Subcutaneous abdominal adipose tissue (tissue), 5 donors: ENCODE measurements at regions not wholly inside any gene's neighbourhood (a gene's known extent, or its start where the extent isn't known, plus 50 kb on each side); places are given as distances from the start of the nearest gene placed in this dataset.

Experiments used
- H3K27ac ChIP-seq: one replicate; pipeline ENCODE4 v1.7.0; 2013; ENCODE audit warnings: low read depth, mild to moderate bottlenecking, inconsistent platforms, low read length, moderate library complexity
- H3K27me3 ChIP-seq, 5 donors: one replicate each; pipeline ENCODE4 v1.7.0; 2013; ENCODE audit warnings: low read length in 5 of 5, inconsistent platforms in 1 of 5; ENCODE audit not compliant: control insufficient read depth in 5 of 5, insufficient read depth in 4 of 5
- H3K36me3 ChIP-seq, 5 donors: one replicate each; pipeline ENCODE4 v1.7.0; 2013; ENCODE audit warnings: low read length in 5 of 5; ENCODE audit not compliant: control insufficient read depth in 5 of 5, insufficient read depth in 5 of 5
- H3K4me1 ChIP-seq, 5 donors: one replicate each; pipeline ENCODE4 v1.7.0; 2013; ENCODE audit warnings: low read length in 5 of 5, mild to moderate bottlenecking in 3 of 5, moderate library complexity in 1 of 5; ENCODE audit not compliant: control insufficient read depth in 5 of 5, insufficient read depth in 5 of 5
- H3K4me3 ChIP-seq, 5 donors: one replicate each; pipeline ENCODE4 v1.7.0; 2013; ENCODE audit warnings: low read length in 5 of 5, low read depth in 1 of 5
- H3K9ac ChIP-seq, 5 donors: one replicate each; pipeline ENCODE4 v1.7.0; 2013; ENCODE audit warnings: low read length in 5 of 5, mild to moderate bottlenecking in 4 of 5, moderate library complexity in 3 of 5
- H3K9me3 ChIP-seq, 5 donors: one replicate each; pipeline ENCODE4 v1.7.0; 2013; ENCODE audit warnings: low read length in 5 of 5; ENCODE audit not compliant: control insufficient read depth in 5 of 5
- donor health status: healthy.
- donor health status: healthy.
- donor health status: healthy.
- donor health status: healthy.
- donor health status: healthy.

DNA sequence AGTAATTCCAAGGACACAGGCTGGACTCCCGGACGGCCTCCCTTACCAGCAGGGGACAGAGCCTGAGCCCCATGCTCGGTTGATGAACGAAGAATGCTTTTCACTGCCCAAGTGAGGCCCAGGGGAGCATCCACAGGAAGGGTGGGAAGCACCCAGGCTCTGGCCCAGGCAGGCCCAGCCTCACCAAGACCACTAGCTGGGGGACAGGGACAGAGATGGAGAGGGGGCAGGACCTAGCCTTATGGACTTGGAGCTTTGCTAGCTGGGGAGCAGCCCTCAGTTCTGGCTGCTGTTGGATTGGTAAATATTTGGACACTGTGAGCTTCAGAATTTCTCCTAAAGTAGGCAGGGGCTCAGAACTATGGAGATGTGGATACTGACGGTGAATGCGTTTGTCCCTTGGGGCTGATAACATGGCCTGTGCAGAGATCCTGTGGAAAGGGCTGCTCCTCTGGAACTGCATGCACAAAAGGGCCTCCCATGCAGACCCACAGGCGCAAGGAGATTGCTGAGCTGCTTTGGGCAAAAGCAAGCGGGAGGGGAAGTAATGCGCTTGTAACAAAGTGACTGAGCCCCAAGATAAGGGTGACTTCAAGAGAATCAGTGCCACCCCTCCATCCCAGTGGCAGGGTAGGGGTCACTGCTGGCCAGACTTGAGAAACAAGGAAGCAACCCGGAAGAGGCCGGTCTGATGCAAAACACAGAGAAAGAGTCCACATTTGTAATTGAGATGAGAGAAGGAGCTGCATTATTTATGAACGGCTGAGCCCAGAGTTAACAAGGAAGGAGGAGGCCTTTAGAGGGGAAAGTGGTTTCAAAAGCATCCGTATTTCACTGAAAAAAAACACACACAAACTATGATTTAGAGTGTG lies 70.1 kb upstream of the MEF2A start:
- Histone ChIP-seq H3K27me3 (no peaks in the 10 kb centered on the region), H3K9ac (no peak overlapping the region), H3K4me1 (peaks cover 0 to 9% (median 0%) of the 10 kb centered on the region in 5 donors), H3K9me3 (peaks cover 0 to 5% (median 0%) of the 10 kb centered on the region in 5 donors), H3K4me3 (no peak overlapping the region), H3K36me3 (no peaks in the 10 kb centered on the region), H3K27ac (no peak overlapping the region)

DNA sequence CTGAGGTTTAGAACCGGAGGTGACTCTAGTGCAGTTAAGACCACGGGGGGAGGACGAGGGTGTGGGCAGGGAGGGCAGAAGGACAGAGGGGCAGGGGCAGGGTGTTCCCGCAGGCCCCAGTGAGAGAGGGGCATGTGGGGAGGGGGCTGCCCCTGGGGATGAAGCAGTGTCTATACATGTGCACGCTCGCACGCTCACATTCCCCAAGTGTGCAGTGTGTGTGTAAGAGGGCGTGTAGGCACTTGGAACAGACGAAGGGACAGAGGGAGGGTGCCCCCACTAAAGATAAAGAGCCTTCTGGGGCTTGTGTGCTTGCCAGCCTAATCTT lies 69.5 kb upstream of the MEF2A start:
- H3K9me3 ChIP-seq, result peaks cover 0 to 5% (median 0%) of the 10 kb centered on the region in 5 donors
- H3K4me3 ChIP-seq, result no peak overlapping the region
- H3K4me1 ChIP-seq, result peaks cover 0 to 9% (median 0%) of the 10 kb centered on the region in 5 donors
- no peak overlapping the region for H3K9ac ChIP-seq
- H3K36me3 ChIP-seq, result no peaks in the 10 kb centered on the region
- no peaks in the 10 kb centered on the region for H3K27me3 ChIP-seq
- no peak overlapping the region for H3K27ac ChIP-seq

DNA sequence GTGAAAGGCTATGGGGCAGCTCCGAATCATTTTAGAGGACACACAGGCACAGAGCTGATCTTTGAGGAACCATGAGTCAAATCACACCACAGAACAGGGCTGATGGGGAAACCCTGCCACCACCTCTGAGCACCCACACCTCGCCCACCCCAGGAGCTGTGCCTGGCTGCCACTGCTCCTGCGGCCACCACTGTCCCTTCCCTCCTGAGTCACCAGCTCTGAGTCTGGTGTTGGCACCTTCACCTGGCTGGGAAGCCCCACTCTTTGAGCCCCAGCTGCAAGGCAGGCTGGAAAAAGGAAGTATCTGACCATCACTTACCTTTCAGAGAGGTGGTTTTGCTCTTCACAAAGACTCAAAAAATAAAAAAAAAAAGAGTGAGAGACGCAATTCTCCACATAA lies 63.6 kb upstream of the MEF2A start:
- peaks cover 0 to 5% (median 0%) of the 10 kb centered on the region in 5 donors for H3K9me3 ChIP-seq
- H3K27ac ChIP-seq, result no peak overlapping the region
- H3K27me3 ChIP-seq, result no peaks in the 10 kb centered on the region
- H3K36me3 ChIP-seq, result no peaks in the 10 kb centered on the region
- H3K4me1 ChIP-seq, result peaks cover 0 to 26% (median 7%) of the 10 kb centered on the region in 5 donors
- H3K4me3 ChIP-seq, result no peak overlapping the region
- no peak overlapping the region for H3K9ac ChIP-seq

DNA sequence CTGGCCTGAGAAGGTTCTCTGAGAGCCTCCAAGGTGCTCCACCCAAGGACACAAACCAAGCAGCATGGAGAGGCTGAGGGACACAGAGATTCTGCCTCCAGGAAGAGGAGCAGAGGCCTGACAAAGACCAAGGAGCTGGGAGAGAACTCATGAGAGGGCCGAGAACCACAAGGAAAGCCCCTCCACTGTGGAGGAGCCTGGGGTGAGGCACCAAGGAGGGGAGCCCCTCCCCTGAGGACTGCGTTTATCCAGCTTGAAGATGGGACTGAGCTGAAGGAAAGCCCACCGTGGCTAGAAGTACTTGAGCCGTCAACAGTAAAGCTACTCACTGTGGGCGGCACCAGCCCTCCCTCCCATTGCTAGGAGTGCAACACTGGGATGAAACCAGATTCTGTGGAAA lies 63.1 kb upstream of the MEF2A start:
- Histone ChIP-seq H3K27me3 (no peaks in the 10 kb centered on the region), H3K9me3 (no peaks in the 10 kb centered on the region), H3K4me1 (peaks cover 0 to 30% (median 11%) of the 10 kb centered on the region in 5 donors), H3K9ac (no peak overlapping the region), H3K4me3 (no peak overlapping the region), H3K27ac (no peak overlapping the region), H3K36me3 (no peaks in the 10 kb centered on the region)

DNA sequence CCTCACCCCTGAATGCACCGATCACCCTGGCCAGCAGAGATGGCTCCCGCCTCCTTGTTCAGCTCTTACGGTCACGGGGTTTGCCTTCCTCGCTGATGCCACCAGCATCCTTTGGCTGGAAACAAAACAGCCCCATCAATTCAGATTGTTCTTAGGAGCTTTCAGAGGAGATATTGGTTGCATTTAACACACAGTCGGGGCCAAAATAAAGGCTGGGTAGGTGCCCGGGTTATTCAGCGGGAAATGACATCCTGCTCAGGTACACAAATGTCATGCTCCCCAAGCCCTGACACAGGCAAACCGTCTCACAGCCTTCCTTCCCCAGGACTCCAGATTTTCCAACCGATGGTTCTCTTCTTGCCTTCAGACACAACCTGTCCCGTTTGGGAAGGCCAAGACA lies 62.4 kb upstream of the MEF2A start:
- H3K27me3 ChIP-seq, result no peaks in the 10 kb centered on the region
- H3K4me1 ChIP-seq, result peaks cover 0 to 38% (median 18%) of the 10 kb centered on the region in 5 donors
- no peak overlapping the region for H3K27ac ChIP-seq
- no peak overlapping the region for H3K4me3 ChIP-seq
- H3K36me3 ChIP-seq, result no peaks in the 10 kb centered on the region
- H3K9me3 ChIP-seq, result no peaks in the 10 kb centered on the region
- H3K9ac ChIP-seq, result no peak overlapping the region

DNA sequence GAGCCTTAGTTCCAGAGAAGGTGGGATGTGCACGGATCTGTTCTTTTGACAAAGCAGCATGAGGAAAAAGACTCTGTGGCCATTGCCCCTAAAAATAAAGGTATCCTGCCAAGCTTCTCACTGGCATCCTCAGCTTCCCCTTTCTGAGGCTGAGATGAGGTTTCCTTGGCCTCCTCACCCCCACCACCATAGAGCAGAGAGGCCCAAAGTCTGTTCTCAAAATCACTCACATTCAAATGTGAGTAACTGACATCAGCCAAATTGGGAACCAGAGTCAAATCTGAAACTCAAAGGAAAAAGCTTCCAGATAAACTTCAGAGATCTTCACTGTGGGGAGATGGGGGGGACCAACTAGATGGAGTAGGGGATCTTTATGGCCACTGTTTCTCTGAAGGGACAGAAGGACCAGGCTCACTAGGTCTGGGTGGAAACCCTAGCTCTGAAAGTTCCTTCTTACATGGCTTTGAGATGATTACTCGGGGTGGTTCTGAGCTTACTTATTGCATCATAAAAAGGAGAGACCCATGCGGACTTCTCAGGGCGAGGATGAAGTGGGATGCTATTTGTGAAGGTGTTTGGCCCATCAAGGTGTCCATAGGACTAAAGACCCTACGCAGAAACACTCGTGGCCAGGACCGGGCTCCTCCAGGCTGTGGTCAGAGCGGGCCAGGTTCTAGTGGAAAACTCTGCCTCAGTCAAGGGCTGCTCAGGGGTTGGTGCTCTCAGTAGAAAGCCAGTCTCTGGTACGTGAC lies 61.5 kb upstream of the MEF2A start:
- H3K4me3 ChIP-seq, result no peak overlapping the region
- H3K4me1 ChIP-seq, result peaks cover 0 to 46% (median 23%) of the 10 kb centered on the region in 5 donors
- H3K27me3 ChIP-seq, result no peaks in the 10 kb centered on the region
- no peaks in the 10 kb centered on the region for H3K9me3 ChIP-seq
- no peak overlapping the region for H3K27ac ChIP-seq
- H3K36me3 ChIP-seq, result no peaks in the 10 kb centered on the region
- no peak overlapping the region for H3K9ac ChIP-seq

DNA sequence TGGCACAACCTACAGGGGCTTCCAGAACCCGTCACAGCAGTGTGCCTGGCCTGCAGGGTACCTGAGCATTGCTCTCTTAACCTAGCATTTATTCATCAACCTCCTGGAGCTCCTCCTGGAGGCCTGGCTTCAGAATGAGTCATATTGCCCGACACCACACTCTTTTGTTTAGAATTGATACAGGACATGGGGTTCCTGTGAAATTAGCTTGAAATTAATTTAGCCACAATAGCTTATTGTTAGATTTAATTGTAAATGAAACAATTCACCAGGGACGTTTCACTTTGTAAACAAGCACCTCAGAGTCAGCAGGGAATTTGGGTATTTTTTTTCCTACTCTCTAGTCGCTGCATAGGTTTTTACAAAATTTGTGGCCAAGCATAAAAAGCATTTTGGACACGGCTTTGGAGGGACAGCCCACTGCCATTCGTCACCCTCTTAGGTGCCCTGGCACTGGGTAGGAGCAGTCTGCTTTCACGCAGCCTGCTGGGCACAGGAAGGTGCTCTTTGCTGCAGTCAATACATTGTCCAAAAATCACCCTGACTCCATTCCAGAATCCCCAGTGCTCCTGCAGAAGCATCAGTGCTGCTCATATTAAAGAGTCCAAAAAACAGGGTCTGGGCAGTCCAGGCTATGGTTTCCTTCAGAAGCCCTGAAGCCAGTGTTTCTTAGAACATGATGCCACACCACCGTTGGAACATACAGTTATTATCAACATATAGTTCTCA lies 60.8 kb upstream of the MEF2A start:
- no peaks in the 10 kb centered on the region for H3K9me3 ChIP-seq
- no peak overlapping the region for H3K27ac ChIP-seq
- no peaks in the 10 kb centered on the region for H3K36me3 ChIP-seq
- no peak overlapping the region for H3K9ac ChIP-seq
- H3K27me3 ChIP-seq, result no peaks in the 10 kb centered on the region
- H3K4me3 ChIP-seq, result no peak overlapping the region
- H3K4me1 ChIP-seq, result peaks cover 0 to 53% (median 24%) of the 10 kb centered on the region in 5 donors

DNA sequence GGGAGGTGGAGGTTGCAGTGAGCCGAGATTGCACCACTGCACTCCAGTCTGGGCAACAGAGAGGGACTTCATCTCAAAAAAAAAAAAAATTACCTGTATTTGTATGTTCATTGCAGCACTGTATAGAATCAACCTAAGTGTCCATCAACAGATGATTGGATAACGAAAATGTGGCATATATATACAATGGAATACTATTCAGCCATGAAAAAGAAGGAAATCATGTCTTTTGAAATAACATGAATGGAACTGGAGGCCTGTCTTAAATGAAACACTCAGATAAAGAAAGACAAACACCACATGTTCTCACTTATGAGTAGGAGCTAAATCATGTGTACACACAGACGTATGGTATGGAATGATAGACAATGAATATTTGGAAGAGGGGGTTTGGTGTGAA lies 59.4 kb upstream of the MEF2A start:
- no peaks in the 10 kb centered on the region for H3K9me3 ChIP-seq
- no peaks in the 10 kb centered on the region for H3K36me3 ChIP-seq
- no peaks in the 10 kb centered on the region for H3K27me3 ChIP-seq
- H3K4me1 ChIP-seq, result peaks cover 0 to 60% (median 32%) of the 10 kb centered on the region in 5 donors
- no peak overlapping the region for H3K4me3 ChIP-seq
- H3K27ac ChIP-seq, result no peak overlapping the region
- H3K9ac ChIP-seq, result no peak overlapping the region

DNA sequence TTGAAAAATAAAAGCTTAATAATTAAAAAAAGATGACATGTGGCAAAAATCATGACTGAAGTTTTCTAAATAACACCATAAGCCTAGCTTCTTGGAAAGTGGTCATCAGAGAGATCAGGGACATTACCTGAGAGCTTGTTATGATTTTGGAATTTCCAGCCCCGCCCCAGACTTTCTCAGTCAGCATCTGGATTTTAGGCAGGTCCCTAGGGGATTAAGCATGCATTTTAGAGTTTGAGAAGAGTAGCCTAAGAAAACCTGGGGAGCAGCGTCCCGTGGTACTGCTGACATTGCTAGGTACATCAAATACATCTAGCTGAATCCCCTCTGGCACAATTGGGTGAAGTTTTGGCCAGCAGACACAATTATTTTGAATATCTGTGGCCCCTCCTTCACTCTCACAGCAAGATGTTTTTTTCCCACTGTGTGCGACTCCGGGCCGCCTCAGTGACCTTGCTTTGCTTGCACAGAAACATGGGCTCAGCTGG lies 58.7 kb upstream of the MEF2A start:
- Histone ChIP-seq H3K36me3 (no peaks in the 10 kb centered on the region), H3K27ac (no peak overlapping the region), H3K4me3 (peak overlapping the region in 1 of 5 donors; percentile 27), H3K9ac (no peak overlapping the region), H3K9me3 (no peaks in the 10 kb centered on the region), H3K4me1 (peaks cover 6 to 66% (median 39%) of the 10 kb centered on the region in 5 donors), H3K27me3 (no peaks in the 10 kb centered on the region)
